ENCODE measurements at regions not wholly inside any gene's neighbourhood (a gene's known extent, or its start where the extent isn't known, plus 50 kb on each side); places are given as distances from the start of the nearest gene placed in this dataset.

GRCh38 chr3:83496462-83496861 is 1462.3 kb upstream of the CADM2 start:
- in situ Hi-C loops (cut with MboI; ENCODE audit: low pct_ligation_motif_present in 1 of 4, low pct_unique_long_range_greater_than_20kb in 1 of 4, low sequenced_read_pairs in 3 of 4) (no loop called here), intact Hi-C loops (cut with DNase I; ENCODE audit: low total_unique reads) (no loop called here)
- no peaks in the 10 kb centered on the region for H3K4me1 ChIP-seq
- H3K36me3 ChIP-seq, result no peaks in the 10 kb centered on the region
- H3K27me3 ChIP-seq, result no peaks in the 10 kb centered on the region
- no peak for DNase-seq
- TF ChIP-seq EP300 (IDR thresholded peaks at IDR 0.05; ENCODE audit: low read depth) (no peak), POLR2A (IDR thresholded peaks at IDR 0.05) (no peak), POLR2AphosphoS5 (IDR thresholded peaks at IDR 0.05) (no peak), CTCF (IDR thresholded peaks at IDR 0.05) (no peak)
- H3K27ac ChIP-seq, result no peak overlapping the region
- H3K4me3 ChIP-seq, result no peak overlapping the region
- no peaks in the 10 kb centered on the region for H3K9me3 ChIP-seq
- WGBS, 2 donors (ENCODE audit: low coverage in 1 of 2), result 22 to 56% methylated on average over 1 of the region's 1 CpG

GRCh38 chr3:83498361-83499016 is 1460.3 kb upstream of the CADM2 start:
- WGBS, 2 donors (ENCODE audit: low coverage in 1 of 2), result 74 to 82% methylated on average over 1 of the region's 1 CpG
- no peak overlapping the region for H3K4me3 ChIP-seq
- TF ChIP-seq CTCF (IDR thresholded peaks at IDR 0.05) (no peak), POLR2A (IDR thresholded peaks at IDR 0.05) (no peak), POLR2AphosphoS5 (IDR thresholded peaks at IDR 0.05) (no peak), EP300 (IDR thresholded peaks at IDR 0.05; ENCODE audit: low read depth) (no peak)
- H3K4me1 ChIP-seq, result no peaks in the 10 kb centered on the region
- no peaks in the 10 kb centered on the region for H3K36me3 ChIP-seq
- H3K27ac ChIP-seq, result no peak overlapping the region
- intact Hi-C loops (cut with DNase I; ENCODE audit: low total_unique reads) (no loop called here), in situ Hi-C loops (cut with MboI; ENCODE audit: low pct_ligation_motif_present in 1 of 4, low pct_unique_long_range_greater_than_20kb in 1 of 4, low sequenced_read_pairs in 3 of 4) (no loop called here)
- H3K9me3 ChIP-seq, result no peaks in the 10 kb centered on the region
- DNase-seq, result no peak
- H3K27me3 ChIP-seq, result no peaks in the 10 kb centered on the region

GRCh38 chr3:83500422-83500821 is 1458.4 kb upstream of the CADM2 start:
- no peaks in the 10 kb centered on the region for H3K9me3 ChIP-seq
- intact Hi-C loops (cut with DNase I; ENCODE audit: low total_unique reads) (no loop called here), in situ Hi-C loops (cut with MboI; ENCODE audit: low pct_ligation_motif_present in 1 of 4, low pct_unique_long_range_greater_than_20kb in 1 of 4, low sequenced_read_pairs in 3 of 4) (no loop called here)
- H3K27me3 ChIP-seq, result no peaks in the 10 kb centered on the region
- no peak for DNase-seq
- no peaks in the 10 kb centered on the region for H3K4me1 ChIP-seq
- H3K36me3 ChIP-seq, result no peaks in the 10 kb centered on the region
- 44 to 66% methylated on average over 3 to 7 of the region's 7 CpGs for WGBS, 2 donors (ENCODE audit: low coverage in 1 of 2)
- TF ChIP-seq EP300 (IDR thresholded peaks at IDR 0.05; ENCODE audit: low read depth), result no peak
- TF ChIP-seq CTCF (IDR thresholded peaks at IDR 0.05), result no peak
- no peak for TF ChIP-seq POLR2A (IDR thresholded peaks at IDR 0.05)
- no peak for TF ChIP-seq POLR2AphosphoS5 (IDR thresholded peaks at IDR 0.05)
- no peak overlapping the region for H3K27ac ChIP-seq
- no peak overlapping the region for H3K4me3 ChIP-seq

GRCh38 chr3:83500931-83501330 is 1457.9 kb upstream of the CADM2 start:
- Histone ChIP-seq H3K4me3 (no peak overlapping the region), H3K9me3 (no peaks in the 10 kb centered on the region), H3K4me1 (no peaks in the 10 kb centered on the region), H3K27me3 (no peaks in the 10 kb centered on the region), H3K27ac (no peak overlapping the region), H3K36me3 (no peaks in the 10 kb centered on the region)
- DNase-seq, result no peak
- in situ Hi-C loops (cut with MboI; ENCODE audit: low pct_ligation_motif_present in 1 of 4, low pct_unique_long_range_greater_than_20kb in 1 of 4, low sequenced_read_pairs in 3 of 4) (no loop called here), intact Hi-C loops (cut with DNase I; ENCODE audit: low total_unique reads) (no loop called here)
- TF ChIP-seq CTCF (IDR thresholded peaks at IDR 0.05), result no peak
- no peak for TF ChIP-seq POLR2A (IDR thresholded peaks at IDR 0.05)
- no peak for TF ChIP-seq POLR2AphosphoS5 (IDR thresholded peaks at IDR 0.05)
- TF ChIP-seq EP300 (IDR thresholded peaks at IDR 0.05; ENCODE audit: low read depth), result no peak
- whole genome bisulfite sequencing, 2 donors (ENCODE audit: low coverage in 1 of 2), result 69% methylated on average over 2 of the region's 2 CpGs; no CpG with 5 or more reads in 1 of the 2 donors

All from transverse colon (tissue), 4 donors.